OCI-LY1 (cell line): ENCODE measurements at regions not wholly inside any gene's neighbourhood (a gene's known extent, or its start where the extent isn't known, plus 50 kb on each side); places are given as distances from the start of the nearest gene placed in this dataset.

Experiments
- H2AFZ ChIP-seq: fragments of 200-600 bp; sonication (generic), shearing (Covaris generic); 2 replicates; pipeline ENCODE4 v1.6.0; 2014; ENCODE audit warnings: antibody characterized with exemption, mild to moderate bottlenecking, low read length
- H3F3A ChIP-seq: fragments of 200-600 bp; sonication (generic), shearing (Covaris generic); 2 replicates; pipeline ENCODE4 v1.6.0; 2014; ENCODE audit warnings: mild to moderate bottlenecking, antibody characterized with exemption, low read length, moderate library complexity; ENCODE audit not compliant: insufficient read depth
- H3K27ac ChIP-seq: fragments of 200-600 bp; sonication (generic); 2 replicates; pipeline ENCODE4 v1.5.1; 2014; ENCODE audit warnings: low read length, mixed run types, mild to moderate bottlenecking, low read depth; ENCODE audit not compliant: poor library complexity, severe bottlenecking
- H3K27me3 ChIP-seq: fragments of 200-600 bp; sonication (generic); 2 replicates; pipeline ENCODE4 v1.6.0; 2014; ENCODE audit warnings: antibody characterized with exemption, mild to moderate bottlenecking, low read length, moderate library complexity; ENCODE audit not compliant: insufficient read depth
- H3K36me3 ChIP-seq: fragments of 200-600 bp; sonication (generic); 2 replicates; pipeline ENCODE4 v1.6.1; 2014; ENCODE audit warnings: mild to moderate bottlenecking, antibody characterized with exemption, low read length, moderate library complexity, mixed read lengths; ENCODE audit not compliant: insufficient read depth
- H3K4me1 ChIP-seq: fragments of 200-600 bp; sonication (generic); 2 replicates; pipeline ENCODE4 v1.5.1; 2014; ENCODE audit warnings: mild to moderate bottlenecking, low read length, moderate library complexity; ENCODE audit not compliant: insufficient read depth, severe bottlenecking
- H3K4me2 ChIP-seq: fragments of 200-600 bp; sonication (generic), shearing (Covaris generic); 2 replicates; pipeline ENCODE4 v1.6.1; 2014; ENCODE audit warnings: low read length
- H3K4me3 ChIP-seq: fragments of 200-600 bp; sonication (generic); 2 replicates; pipeline ENCODE4 v1.5.1; 2014; ENCODE audit warnings: low read length, low read depth, mild to moderate bottlenecking, mixed read lengths; ENCODE audit not compliant: poor library complexity, severe bottlenecking
- H3K79me2 ChIP-seq: fragments of 200-600 bp; shearing (Covaris generic); 2 replicates; pipeline ENCODE4 v1.6.1; 2016; ENCODE audit warnings: mixed run types, low read length, mixed read lengths; ENCODE audit not compliant: insufficient read depth
- H3K9ac ChIP-seq: fragments of 200-600 bp; sonication (generic), shearing (Covaris generic); 2 replicates; pipeline ENCODE4 v1.6.1; 2014; ENCODE audit warnings: mild to moderate bottlenecking, low read length, mixed read lengths
- H3K9me2 ChIP-seq: fragments of 200-600 bp; sonication (generic), shearing (Covaris generic); 2 replicates; pipeline ENCODE4 v1.6.1; 2014; ENCODE audit warnings: low read depth, mild to moderate bottlenecking, low read length, mixed read lengths
- H3K9me3 ChIP-seq: fragments of 200-600 bp; shearing (Covaris generic); 2 replicates; pipeline ENCODE4 v1.6.1; 2014; ENCODE audit warnings: low read length, mixed read lengths
- H4K20me1 ChIP-seq: fragments of 200-600 bp; sonication (generic), shearing (Covaris generic); 2 replicates; pipeline ENCODE4 v1.6.0; 2016; ENCODE audit warnings: mild to moderate bottlenecking, low read length; ENCODE audit not compliant: insufficient read depth
- CTCF ChIP-seq: fragments of 200-600 bp; sonication (generic), shearing (Covaris generic); IDR thresholded peaks from 2 replicates; pipeline ENCODE4 v1.5.1; 2017; ENCODE audit warnings: mild to moderate bottlenecking, antibody characterized with exemption, low read length, moderate library complexity, mixed read lengths
- EZH2 ChIP-seq: fragments of 200-600 bp; sonication (generic), shearing (Covaris generic); IDR thresholded peaks from 2 replicates; pipeline ENCODE4 v1.8.0; 2017; ENCODE audit warnings: borderline replicate concordance, mixed run types, mild to moderate bottlenecking, antibody characterized with exemption, low read length, moderate library complexity, mixed read lengths

GRCh38 chr13:56015919-56016318, 1124.8 kb upstream of the PRR20A start:
- Histone ChIP-seq H3K4me2 (no peak overlapping the region), H4K20me1 (no peaks in the 10 kb centered on the region), H3K4me3 (no peak overlapping the region), H3K27me3 (no peaks in the 10 kb centered on the region), H3K4me1 (no peaks in the 10 kb centered on the region), H3K9ac (no peak overlapping the region), H3F3A (no peaks in the 10 kb centered on the region), H3K9me2 (no peaks in the 10 kb centered on the region), H2AFZ (no peak overlapping the region), H3K9me3 (no peaks in the 10 kb centered on the region), H3K79me2 (no peaks in the 10 kb centered on the region), H3K36me3 (no peaks in the 10 kb centered on the region), H3K27ac (no peak overlapping the region)
- no peak for TF ChIP-seq CTCF
- no peak for TF ChIP-seq EZH2

DNA sequence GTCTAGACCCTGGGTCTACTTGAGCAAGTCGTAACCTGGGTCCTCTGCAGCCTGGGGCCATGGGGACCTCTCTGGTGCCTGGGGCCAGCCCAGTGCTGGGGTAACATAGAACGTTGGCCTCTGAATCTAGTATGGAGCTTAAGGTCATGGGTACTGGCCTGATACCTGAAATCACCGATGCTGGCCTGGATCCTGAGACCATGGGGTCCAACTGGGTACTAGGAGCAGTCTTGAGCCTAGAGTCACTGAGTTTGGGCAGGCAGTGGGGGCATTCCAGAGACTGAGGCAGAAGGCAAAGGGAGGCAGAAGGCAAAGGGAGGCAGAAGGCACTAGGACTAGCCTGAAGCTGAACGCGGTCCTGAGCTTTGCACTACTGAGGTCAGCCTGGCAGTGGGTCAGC, 1121.1 kb upstream of the PRR20A start:
- H3K4me1 ChIP-seq = no peaks in the 10 kb centered on the region
- H2AFZ ChIP-seq = no peak overlapping the region
- no peaks in the 10 kb centered on the region for H4K20me1 ChIP-seq
- H3K27ac ChIP-seq = no peak overlapping the region
- H3K9me3 ChIP-seq = no peaks in the 10 kb centered on the region
- H3K79me2 ChIP-seq = no peaks in the 10 kb centered on the region
- H3K4me3 ChIP-seq = no peak overlapping the region
- no peak for TF ChIP-seq EZH2
- TF ChIP-seq CTCF = no peak
- no peaks in the 10 kb centered on the region for H3K9me2 ChIP-seq
- H3F3A ChIP-seq = no peaks in the 10 kb centered on the region
- H3K4me2 ChIP-seq = no peak overlapping the region
- no peak overlapping the region for H3K9ac ChIP-seq
- H3K36me3 ChIP-seq = no peaks in the 10 kb centered on the region
- no peaks in the 10 kb centered on the region for H3K27me3 ChIP-seq

GRCh38 chr13:56020425-56020824, 1120.3 kb upstream of the PRR20A start:
- Histone ChIP-seq H3K9me2 (no peaks in the 10 kb centered on the region), H3K4me3 (no peak overlapping the region), H3K36me3 (no peaks in the 10 kb centered on the region), H2AFZ (no peak overlapping the region), H4K20me1 (no peaks in the 10 kb centered on the region), H3K27ac (no peak overlapping the region), H3K9me3 (no peaks in the 10 kb centered on the region), H3K27me3 (no peaks in the 10 kb centered on the region), H3K4me1 (no peaks in the 10 kb centered on the region), H3F3A (no peaks in the 10 kb centered on the region), H3K79me2 (no peaks in the 10 kb centered on the region), H3K9ac (no peak overlapping the region), H3K4me2 (no peak overlapping the region)
- no peak for TF ChIP-seq CTCF
- no peak for TF ChIP-seq EZH2
